Mesothelial cell of epicardium (in vitro differentiated cells): ENCODE measurements at regions not wholly inside any gene's neighbourhood (a gene's known extent, or its start where the extent isn't known, plus 50 kb on each side); places are given as distances from the start of the nearest gene placed in this dataset.

Source experiments
- DNase-seq, 2 experiments: peaks; one replicate each; pipeline ENCODE4 v3.0.0; 2021; ENCODE audit warnings: low spot score in 2 of 2; ENCODE audit not compliant: unreplicated experiment in 2 of 2
- H3K27ac Mint-ChIP-seq: 2 replicates; pipeline ENCODE4 v1.8.0; 2021; ENCODE audit warnings: mixed read lengths
- H3K27me3 Mint-ChIP-seq: 2 replicates; pipeline ENCODE4 v1.8.0; 2021; ENCODE audit warnings: low read depth, mixed read lengths
- H3K36me3 Mint-ChIP-seq: 2 replicates; pipeline ENCODE4 v1.8.0; 2021; ENCODE audit warnings: mixed read lengths
- H3K4me1 Mint-ChIP-seq: 2 replicates; pipeline ENCODE4 v1.8.0; 2021; ENCODE audit warnings: mixed read lengths
- H3K4me3 Mint-ChIP-seq: 2 replicates; pipeline ENCODE4 v1.8.0; 2021; ENCODE audit warnings: mild to moderate bottlenecking, moderate library complexity, mixed read lengths
- H3K9me3 Mint-ChIP-seq: 2 replicates; pipeline ENCODE4 v1.8.0; 2021; ENCODE audit warnings: mixed read lengths
- CTCF ChIP-seq: fragments of 200-600 bp; sonication (generic); IDR thresholded peaks from one replicate; pipeline ENCODE4 v1.5.0; 2021; ENCODE audit warnings: antibody characterized with exemption; ENCODE audit not compliant: unreplicated experiment

- TF ChIP-seq CTCF, result no peak
- Mint-ChIP-seq H3K4me3 (no peak overlapping the region), H3K36me3 (peaks cover 8% of the 10 kb centered on the region), H3K27me3 (no peaks in the 10 kb centered on the region), H3K4me1 (peaks cover 26% of the 10 kb centered on the region), H3K9me3 (peaks cover 11% of the 10 kb centered on the region), H3K27ac (no peak overlapping the region)
- no peak for DNase-seq
These were observed 1679.9 kb upstream of the FLRT2 start for GRCh38 chr14:83850092-83850491.

- H3K9me3 Mint-ChIP-seq, result peaks cover 29% of the 10 kb centered on the region
- H3K4me1 Mint-ChIP-seq, result peaks cover 27% of the 10 kb centered on the region
- peaks cover 14% of the 10 kb centered on the region for H3K36me3 Mint-ChIP-seq
- H3K4me3 Mint-ChIP-seq, result peak overlapping the region; percentile 22
- no peak for TF ChIP-seq CTCF
- no peaks in the 10 kb centered on the region for H3K27me3 Mint-ChIP-seq
- H3K27ac Mint-ChIP-seq, result peak overlapping the region; percentile 72
- no peak for DNase-seq
These were observed 1673.6 kb upstream of the FLRT2 start for GRCh38 chr14:83856334-83856733.

GRCh38 chr14:83860631-83861155, 1669.3 kb upstream of the FLRT2 start:
- no peak overlapping the region for H3K4me3 Mint-ChIP-seq
- H3K27me3 Mint-ChIP-seq, result no peaks in the 10 kb centered on the region
- peaks cover 32% of the 10 kb centered on the region for H3K4me1 Mint-ChIP-seq
- no peak for DNase-seq
- H3K27ac Mint-ChIP-seq, result no peak overlapping the region
- peaks cover 18% of the 10 kb centered on the region for H3K9me3 Mint-ChIP-seq
- TF ChIP-seq CTCF, result no peak
- peaks cover 7% of the 10 kb centered on the region for H3K36me3 Mint-ChIP-seq

- peaks cover 13% of the 10 kb centered on the region for H3K9me3 Mint-ChIP-seq
- H3K4me3 Mint-ChIP-seq, result no peak overlapping the region
- H3K27ac Mint-ChIP-seq, result peak overlapping the region; percentile 54
- peaks cover 7% of the 10 kb centered on the region for H3K36me3 Mint-ChIP-seq
- TF ChIP-seq CTCF, result no peak
- peaks cover 43% of the 10 kb centered on the region for H3K4me1 Mint-ChIP-seq
- no peak for DNase-seq
- H3K27me3 Mint-ChIP-seq, result no peaks in the 10 kb centered on the region
These were observed 1666.7 kb upstream of the FLRT2 start for GRCh38 chr14:83863042-83863774.

GRCh38 chr14:83864106-83864505, 1665.8 kb upstream of the FLRT2 start:
- no peak for TF ChIP-seq CTCF
- H3K27ac Mint-ChIP-seq, result no peak overlapping the region

More at GRCh38 chr14:83864106-83864505, 1665.8 kb upstream of the FLRT2 start:
- Mint-ChIP-seq H3K27me3 (no peaks in the 10 kb centered on the region), H3K9me3 (peaks cover 6% of the 10 kb centered on the region), H3K4me1 (peaks cover 41% of the 10 kb centered on the region), H3K36me3 (no peaks in the 10 kb centered on the region), H3K4me3 (no peak overlapping the region)
- no peak for DNase-seq
